Hypothalamus (tissue), 51 donors: ENCODE measurements at regions not wholly inside any gene's neighbourhood (a gene's known extent, or its start where the extent isn't known, plus 50 kb on each side); places are given as distances from the start of the nearest gene placed in this dataset.

ENCODE experiments used
- DNase-seq, 51 donors: peaks; one replicate each; lab custom pipeline; 2025; lab: John Stamatoyannopoulos, UW

- no peak for DNase-seq
These were observed 104.3 kb downstream of the CPN2 start for GRCh38 chr3:194246709-194247349.

GRCh38 chr3:194247350-194247740, 103.8 kb downstream of the CPN2 start:
- DNase-seq: no peak

- DNase-seq: no peak
These were observed 101.6 kb downstream of the CPN2 start for GRCh38 chr3:194249323-194250097.

- no peak for DNase-seq
These were observed 100.8 kb downstream of the CPN2 start for GRCh38 chr3:194250098-194251002.

GRCh38 chr3:194251007-194251406, 100.1 kb downstream of the CPN2 start:
- no peak for DNase-seq

GRCh38 chr3:194251461-194251860, 99.7 kb downstream of the CPN2 start:
- DNase-seq: no peak

GRCh38 chr3:194251891-194252560, 99.1 kb downstream of the CPN2 start:
- DNase-seq: no peak

GRCh38 chr3:194253270-194253669, 97.9 kb downstream of the CPN2 start:
- no peak for DNase-seq

GRCh38 chr3:194254040-194254439, 97.1 kb downstream of the CPN2 start:
- DNase-seq: no peak

GRCh38 chr3:194255252-194256039, 95.7 kb downstream of the CPN2 start:
- DNase-seq: peak in 5 of 51 donors; percentile 9 to 43 (median 24)

GRCh38 chr3:194256040-194256945, 94.8 kb downstream of the CPN2 start:
- DNase-seq: no peak

- no peak for DNase-seq
These were observed 93.9 kb downstream of the CPN2 start for GRCh38 chr3:194257151-194257621.

GRCh38 chr3:194257916-194258668, 93.0 kb downstream of the CPN2 start:
- no peak for DNase-seq

GRCh38 chr3:194259982-194260766, 91.0 kb downstream of the CPN2 start:
- DNase-seq: no peak

- DNase-seq: no peak
These were observed 89.5 kb downstream of the CPN2 start for GRCh38 chr3:194261581-194262063.

- DNase-seq: no peak
These were observed 88.8 kb downstream of the CPN2 start for GRCh38 chr3:194262176-194262924.
